ENCODE measurements at regions not wholly inside any gene's neighbourhood (a gene's known extent, or its start where the extent isn't known, plus 50 kb on each side); places are given as distances from the start of the nearest gene placed in this dataset.

GRCh38 chr3:55341502-55342031 lies 145.5 kb downstream of the WNT5A start:
- Mint-ChIP-seq H3K27ac (ENCODE audit: unreplicated experiment) (no peak overlapping the region), H3K9me3 (ENCODE audit: unreplicated experiment) (no peaks in the 10 kb centered on the region), H3K36me3 (ENCODE audit: insufficient read depth, unreplicated experiment) (no peaks in the 10 kb centered on the region), H3K4me3 (ENCODE audit: unreplicated experiment) (no peak overlapping the region), H3K27me3 (ENCODE audit: insufficient read depth, unreplicated experiment) (peaks cover 8% of the 10 kb centered on the region), H3K4me1 (ENCODE audit: low read depth, unreplicated experiment) (no peaks in the 10 kb centered on the region)
- no peak for DNase-seq
- TF ChIP-seq CTCF (IDR thresholded peaks at IDR 0.05; ENCODE audit: insufficient read depth in 1 of 2, low read depth in 1 of 2, low read length in 1 of 2, severe bottlenecking in 1 of 2, unreplicated experiment in 1 of 2), result no peak
- no TSS peak for BruUV-seq (replicated peaks)
- CTCF ChIA-PET, result no interaction called here
- POLR2A ChIA-PET, result no interaction called here
- Histone ChIP-seq H3K27me3 (replicated peaks; ENCODE audit: control insufficient read depth, insufficient read depth, low read length) (no peaks in the 10 kb centered on the region), H3K4me1 (no peaks in the 10 kb centered on the region), H3K36me3 (ENCODE audit: control insufficient read depth, insufficient read depth, low read length) (no peaks in the 10 kb centered on the region), H3K9me3 (no peaks in the 10 kb centered on the region), H3K4me3 (ENCODE audit: low read depth, low read length) (no peak overlapping the region)
- intact Hi-C loops (cut with micrococcal nuclease; ENCODE audit: unreplicated experiment), result no loop called here

- no peak for DNase-seq
- H3K27me3 ChIP-seq (replicated peaks; ENCODE audit: control insufficient read depth, insufficient read depth, low read length), result no peaks in the 10 kb centered on the region
- H3K36me3 ChIP-seq (ENCODE audit: control insufficient read depth, insufficient read depth, low read length), result no peaks in the 10 kb centered on the region
- no peak overlapping the region for H3K4me3 ChIP-seq (ENCODE audit: low read depth, low read length)
- H3K27me3 Mint-ChIP-seq (ENCODE audit: insufficient read depth, unreplicated experiment), result peaks cover 8% of the 10 kb centered on the region
- ChIA-PET CTCF (no interaction called here), POLR2A (no interaction called here)
- intact Hi-C loops (cut with micrococcal nuclease; ENCODE audit: unreplicated experiment), result no loop called here
- BruUV-seq (replicated peaks), result no TSS peak
- H3K4me3 Mint-ChIP-seq (ENCODE audit: unreplicated experiment), result no peak overlapping the region
- H3K9me3 Mint-ChIP-seq (ENCODE audit: unreplicated experiment), result no peaks in the 10 kb centered on the region
- H3K4me1 Mint-ChIP-seq (ENCODE audit: low read depth, unreplicated experiment), result no peaks in the 10 kb centered on the region
- H3K4me1 ChIP-seq, result no peaks in the 10 kb centered on the region
- H3K36me3 Mint-ChIP-seq (ENCODE audit: insufficient read depth, unreplicated experiment), result no peaks in the 10 kb centered on the region
- H3K9me3 ChIP-seq, result no peaks in the 10 kb centered on the region
- H3K27ac Mint-ChIP-seq (ENCODE audit: unreplicated experiment), result no peak overlapping the region
- no peak for TF ChIP-seq CTCF (IDR thresholded peaks at IDR 0.05; ENCODE audit: insufficient read depth in 1 of 2, low read depth in 1 of 2, low read length in 1 of 2, severe bottlenecking in 1 of 2, unreplicated experiment in 1 of 2)
Measured at GRCh38 chr3:55339819-55340218, 147.3 kb downstream of the WNT5A start.

- no peaks in the 10 kb centered on the region for H3K9me3 Mint-ChIP-seq (ENCODE audit: unreplicated experiment)
- Histone ChIP-seq H3K27me3 (replicated peaks; ENCODE audit: control insufficient read depth, insufficient read depth, low read length) (no peaks in the 10 kb centered on the region), H3K9me3 (no peaks in the 10 kb centered on the region), H3K4me3 (ENCODE audit: low read depth, low read length) (no peak overlapping the region), H3K4me1 (no peaks in the 10 kb centered on the region), H3K36me3 (ENCODE audit: control insufficient read depth, insufficient read depth, low read length) (no peaks in the 10 kb centered on the region)
- intact Hi-C loops (cut with micrococcal nuclease; ENCODE audit: unreplicated experiment), result no loop called here
- no peaks in the 10 kb centered on the region for H3K36me3 Mint-ChIP-seq (ENCODE audit: insufficient read depth, unreplicated experiment)
- H3K4me3 Mint-ChIP-seq (ENCODE audit: unreplicated experiment), result no peak overlapping the region
- DNase-seq, result no peak
- BruUV-seq (replicated peaks), result no TSS peak
- POLR2A ChIA-PET, result no interaction called here
- H3K27ac Mint-ChIP-seq (ENCODE audit: unreplicated experiment), result no peak overlapping the region
- no peak for TF ChIP-seq CTCF (IDR thresholded peaks at IDR 0.05; ENCODE audit: insufficient read depth in 1 of 2, low read depth in 1 of 2, low read length in 1 of 2, severe bottlenecking in 1 of 2, unreplicated experiment in 1 of 2)
- H3K27me3 Mint-ChIP-seq (ENCODE audit: insufficient read depth, unreplicated experiment), result peaks cover 7% of the 10 kb centered on the region
- no peaks in the 10 kb centered on the region for H3K4me1 Mint-ChIP-seq (ENCODE audit: low read depth, unreplicated experiment)
- CTCF ChIA-PET, result no interaction called here
Measured at GRCh38 chr3:55339390-55339789, 147.7 kb downstream of the WNT5A start.

All from Caco-2 (cell line).